Upper lobe of left lung (tissue), 6 donors: ENCODE measurements at regions not wholly inside any gene's neighbourhood (a gene's known extent, or its start where the extent isn't known, plus 50 kb on each side); places are given as distances from the start of the nearest gene placed in this dataset.

ENCODE experiments used
- ATAC-seq, 2 donors: fragments of 200-7000 bp; cut with Tn5 transposase; one replicate each; pipeline ENCODE4 v1.9.1; 2022; ENCODE audit warnings: mild to moderate bottlenecking in 2 of 2, moderate library complexity in 2 of 2; ENCODE audit not compliant: low FRiP score in 2 of 2
- DNase-seq, 2 donors: peaks; one replicate each; pipeline ENCODE4 v3.0.0-alpha.2; 2019 to 2020
- H3K27ac ChIP-seq, 4 donors: fragments of 200-600 bp; sonication (generic); one replicate each; pipeline ENCODE4 v1.5.1; 2016 to 2019
- H3K27me3 ChIP-seq, 4 donors: fragments of 200-600 bp; sonication (generic); one replicate each; pipeline ENCODE4 v1.5.1; 2017 to 2019
- H3K36me3 ChIP-seq, 4 donors: fragments of 200-600 bp; sonication (generic); one replicate each; pipeline ENCODE4 v1.5.1; 2016 to 2019
- H3K4me1 ChIP-seq, 4 donors: fragments of 200-600 bp; sonication (generic); one replicate each; pipeline ENCODE4 v1.5.1; 2018 to 2019
- H3K4me3 ChIP-seq, 4 donors: fragments of 200-600 bp; sonication (generic); one replicate each; pipeline ENCODE4 v1.5.1; 2017 to 2019; ENCODE audit warnings: mild to moderate bottlenecking in 2 of 4, moderate library complexity in 1 of 4
- H3K9me3 ChIP-seq, 4 donors: fragments of 200-600 bp; sonication (generic); one replicate each; pipeline ENCODE4 v1.5.1; 2018 to 2019
- EP300 ChIP-seq, 4 donors: sonication (generic); formaldehyde crosslinking; IDR thresholded peaks; one replicate each; pipeline ENCODE4 v1.5.1; 2017; ENCODE audit warnings: antibody characterized with exemption in 4 of 4, control low read depth in 2 of 4
- POLR2A ChIP-seq, 4 donors: fragments of 450-650 bp; IDR thresholded peaks; one replicate each; pipeline ENCODE4 v1.5.1; 2016 to 2017; ENCODE audit warnings: antibody characterized with exemption in 4 of 4, mild to moderate bottlenecking in 2 of 4
- POLR2AphosphoS5 ChIP-seq, 2 donors: sonication (generic); formaldehyde crosslinking; IDR thresholded peaks; one replicate each; pipeline ENCODE4 v1.5.1; 2017; ENCODE audit warnings: antibody characterized with exemption in 2 of 2
- WGBS, 2 donors: methylation state at CpG; one replicate each; pipeline ENCODE4 v1.1.5; 2017 to 2018; 5-methylcytosine and 5-hydroxymethylcytosine counted together
- TF ChIP-seq, protein P1 (sequence below), 6 experiments: fragments of 450-650 bp in 4 of 6; fragments of 200-600 bp in 2 of 6; sonication (generic) in 2 of 6; IDR thresholded peaks; one replicate each; pipeline ENCODE4 v1.5.1; 2016 to 2019; ENCODE audit warnings: antibody characterized with exemption in 6 of 6
- donor health status: DM: no; HTN: no; CAD: no; lungs with moderate emphysema.
- donor health status: DM: no; HTN: yes; CAD: no; lungs with severe emphysema.

DNA sequence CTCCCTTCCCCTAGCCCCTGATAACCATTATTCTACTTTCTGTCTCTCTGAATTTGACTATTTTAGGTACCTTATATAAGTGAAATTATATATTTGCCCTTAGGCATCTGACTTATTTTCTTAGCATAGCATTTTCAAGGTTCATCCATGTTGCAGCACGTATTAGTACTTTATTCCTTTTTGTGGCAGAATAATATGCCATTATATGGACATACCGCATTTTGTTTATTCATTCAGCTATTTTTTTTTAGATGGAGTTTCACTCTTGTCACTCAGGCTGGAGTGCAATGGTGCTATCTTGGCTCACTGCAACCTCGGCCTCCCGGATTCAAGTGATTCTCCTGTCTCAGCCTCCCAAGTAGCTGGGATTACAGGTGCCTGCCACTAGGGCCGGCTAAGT, 326.2 kb upstream of the PLXNA2 start:
- no peak overlapping the region for H3K4me3 ChIP-seq
- no peaks in the 10 kb centered on the region for H3K36me3 ChIP-seq
- ATAC-seq = no peak
- H3K27me3 ChIP-seq = no peaks in the 10 kb centered on the region
- 90% methylated on average over 5 of the region's 5 CpGs for WGBS, 2 donors
- DNase-seq = no peak
- TF ChIP-seq, protein P1, sequence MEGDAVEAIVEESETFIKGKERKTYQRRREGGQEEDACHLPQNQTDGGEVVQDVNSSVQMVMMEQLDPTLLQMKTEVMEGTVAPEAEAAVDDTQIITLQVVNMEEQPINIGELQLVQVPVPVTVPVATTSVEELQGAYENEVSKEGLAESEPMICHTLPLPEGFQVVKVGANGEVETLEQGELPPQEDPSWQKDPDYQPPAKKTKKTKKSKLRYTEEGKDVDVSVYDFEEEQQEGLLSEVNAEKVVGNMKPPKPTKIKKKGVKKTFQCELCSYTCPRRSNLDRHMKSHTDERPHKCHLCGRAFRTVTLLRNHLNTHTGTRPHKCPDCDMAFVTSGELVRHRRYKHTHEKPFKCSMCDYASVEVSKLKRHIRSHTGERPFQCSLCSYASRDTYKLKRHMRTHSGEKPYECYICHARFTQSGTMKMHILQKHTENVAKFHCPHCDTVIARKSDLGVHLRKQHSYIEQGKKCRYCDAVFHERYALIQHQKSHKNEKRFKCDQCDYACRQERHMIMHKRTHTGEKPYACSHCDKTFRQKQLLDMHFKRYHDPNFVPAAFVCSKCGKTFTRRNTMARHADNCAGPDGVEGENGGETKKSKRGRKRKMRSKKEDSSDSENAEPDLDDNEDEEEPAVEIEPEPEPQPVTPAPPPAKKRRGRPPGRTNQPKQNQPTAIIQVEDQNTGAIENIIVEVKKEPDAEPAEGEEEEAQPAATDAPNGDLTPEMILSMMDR (IDR thresholded peaks at IDR 0.05) = no peak
- TF ChIP-seq POLR2AphosphoS5 (IDR thresholded peaks at IDR 0.05) (no peak), POLR2A (IDR thresholded peaks at IDR 0.05) (no peak), EP300 (IDR thresholded peaks at IDR 0.05) (no peak)
- H3K27ac ChIP-seq = no peak overlapping the region
- H3K4me1 ChIP-seq = no peaks in the 10 kb centered on the region
- H3K9me3 ChIP-seq = no peaks in the 10 kb centered on the region

GRCh38 chr1:208576425-208576824, 332.2 kb upstream of the PLXNA2 start:
- ATAC-seq (no peak), DNase-seq (no peak)
- Histone ChIP-seq H3K4me3 (no peak overlapping the region), H3K9me3 (no peaks in the 10 kb centered on the region), H3K4me1 (no peaks in the 10 kb centered on the region), H3K27me3 (no peaks in the 10 kb centered on the region), H3K27ac (no peak overlapping the region), H3K36me3 (no peaks in the 10 kb centered on the region)
- WGBS, 2 donors = 83 to 85% methylated on average over 4 of the region's 4 CpGs
- TF ChIP-seq POLR2AphosphoS5 (IDR thresholded peaks at IDR 0.05) (no peak), POLR2A (IDR thresholded peaks at IDR 0.05) (no peak), EP300 (IDR thresholded peaks at IDR 0.05) (no peak)
- TF ChIP-seq, protein P1 (IDR thresholded peaks at IDR 0.05) = no peak

- Histone ChIP-seq H3K27me3 (no peaks in the 10 kb centered on the region), H3K36me3 (no peaks in the 10 kb centered on the region), H3K9me3 (no peaks in the 10 kb centered on the region), H3K27ac (no peak overlapping the region), H3K4me3 (no peak overlapping the region), H3K4me1 (no peaks in the 10 kb centered on the region)
- no peak for DNase-seq
- TF ChIP-seq, protein P1 (IDR thresholded peaks at IDR 0.05) = no peak
- TF ChIP-seq EP300 (IDR thresholded peaks at IDR 0.05) (no peak), POLR2AphosphoS5 (IDR thresholded peaks at IDR 0.05) (no peak), POLR2A (IDR thresholded peaks at IDR 0.05) (no peak)
- ATAC-seq = no peak
- WGBS, 2 donors = 20 to 54% methylated on average over 1 of the region's 1 CpG
Observed at GRCh38 chr1:208577381-208577905, 333.3 kb upstream of the PLXNA2 start.

DNA sequence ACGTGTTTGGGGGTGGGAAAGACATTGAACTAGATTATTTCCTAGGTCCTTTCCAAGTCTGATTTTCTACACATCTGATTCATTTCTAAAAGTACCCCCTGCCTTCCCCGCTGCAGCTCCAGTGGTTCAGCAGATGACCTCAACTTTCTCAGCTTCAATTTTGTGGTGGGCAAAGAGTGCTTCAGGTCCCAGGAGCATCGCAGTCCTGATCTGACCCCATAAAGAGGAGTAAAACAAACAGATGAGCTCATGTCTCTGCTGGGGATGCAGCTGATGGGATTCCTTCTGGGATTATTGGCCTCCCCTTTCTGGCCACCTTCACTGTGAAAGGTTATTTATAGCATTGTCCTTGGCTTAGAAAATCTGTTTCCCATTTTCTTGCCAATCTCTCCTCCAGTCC, 337.0 kb upstream of the PLXNA2 start:
- no peaks in the 10 kb centered on the region for H3K36me3 ChIP-seq
- no peak for DNase-seq
- TF ChIP-seq EP300 (IDR thresholded peaks at IDR 0.05) = no peak
- TF ChIP-seq POLR2A (IDR thresholded peaks at IDR 0.05) = no peak
- no peak for TF ChIP-seq POLR2AphosphoS5 (IDR thresholded peaks at IDR 0.05)
- TF ChIP-seq, protein P1 (IDR thresholded peaks at IDR 0.05) = no peak
- no peak overlapping the region for H3K4me3 ChIP-seq
- H3K27me3 ChIP-seq = no peaks in the 10 kb centered on the region
- H3K27ac ChIP-seq = no peak overlapping the region
- 72 to 82% methylated on average over 3 of the region's 3 CpGs for WGBS, 2 donors
- ATAC-seq = no peak
- H3K4me1 ChIP-seq = no peaks in the 10 kb centered on the region
- H3K9me3 ChIP-seq = no peaks in the 10 kb centered on the region

DNA sequence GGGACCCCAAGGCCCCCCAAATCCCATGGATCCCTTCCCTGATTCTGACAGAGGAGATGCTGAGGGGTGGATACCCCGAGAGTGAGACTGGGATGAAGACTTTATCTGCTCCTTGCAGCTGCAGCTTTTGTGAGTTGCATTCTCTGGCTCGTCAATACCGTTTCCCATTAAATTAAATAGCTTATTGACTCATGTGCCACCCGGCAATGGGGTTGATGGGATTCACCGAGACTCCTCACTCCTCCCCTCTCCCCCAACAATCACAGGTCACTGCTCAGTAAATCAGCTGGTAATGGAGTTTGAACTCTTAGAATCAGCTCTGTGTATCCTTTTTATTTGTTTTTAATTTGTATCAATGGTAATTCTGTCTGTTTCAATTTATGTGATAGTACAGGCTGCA, 337.5 kb upstream of the PLXNA2 start:
- no peaks in the 10 kb centered on the region for H3K36me3 ChIP-seq
- 84 to 87% methylated on average over 5 of the region's 5 CpGs for WGBS, 2 donors
- H3K27me3 ChIP-seq = no peaks in the 10 kb centered on the region
- no peak overlapping the region for H3K4me3 ChIP-seq
- TF ChIP-seq, protein P1 (IDR thresholded peaks at IDR 0.05) = no peak
- TF ChIP-seq POLR2A (IDR thresholded peaks at IDR 0.05) (no peak), EP300 (IDR thresholded peaks at IDR 0.05) (no peak), POLR2AphosphoS5 (IDR thresholded peaks at IDR 0.05) (no peak)
- H3K27ac ChIP-seq = no peak overlapping the region
- H3K4me1 ChIP-seq = no peaks in the 10 kb centered on the region
- no peaks in the 10 kb centered on the region for H3K9me3 ChIP-seq
- ATAC-seq (no peak), DNase-seq (no peak)
